ENCODE measurements at regions not wholly inside any gene's neighbourhood (a gene's known extent, or its start where the extent isn't known, plus 50 kb on each side); places are given as distances from the start of the nearest gene placed in this dataset.

- Mint-ChIP-seq H3K36me3 (ENCODE audit: low read depth, unreplicated experiment) (no peaks in the 10 kb centered on the region), H3K27ac (ENCODE audit: unreplicated experiment) (no peak overlapping the region), H3K9me3 (ENCODE audit: unreplicated experiment) (no peaks in the 10 kb centered on the region), H3K27me3 (ENCODE audit: unreplicated experiment) (no peaks in the 10 kb centered on the region), H3K4me1 (ENCODE audit: unreplicated experiment) (no peaks in the 10 kb centered on the region), H3K4me3 (ENCODE audit: unreplicated experiment) (no peak overlapping the region)
- DNase-seq (ENCODE audit: low spot score), result no peak
- TF ChIP-seq CTCF (IDR thresholded peaks at IDR 0.05; ENCODE audit: unreplicated experiment), result no peak
Measured at GRCh38 chr9:79266986-79267385, 304.8 kb upstream of the TLE4 start.

GRCh38 chr9:79268806-79269205, 303.0 kb upstream of the TLE4 start:
- Mint-ChIP-seq H3K27ac (ENCODE audit: unreplicated experiment) (no peak overlapping the region), H3K9me3 (ENCODE audit: unreplicated experiment) (no peaks in the 10 kb centered on the region), H3K36me3 (ENCODE audit: low read depth, unreplicated experiment) (no peaks in the 10 kb centered on the region), H3K4me1 (ENCODE audit: unreplicated experiment) (no peaks in the 10 kb centered on the region), H3K27me3 (ENCODE audit: unreplicated experiment) (no peaks in the 10 kb centered on the region), H3K4me3 (ENCODE audit: unreplicated experiment) (no peak overlapping the region)
- DNase-seq (ENCODE audit: low spot score), result no peak
- no peak for TF ChIP-seq CTCF (IDR thresholded peaks at IDR 0.05; ENCODE audit: unreplicated experiment)

- Mint-ChIP-seq H3K4me3 (ENCODE audit: unreplicated experiment) (no peak overlapping the region), H3K27ac (ENCODE audit: unreplicated experiment) (no peak overlapping the region), H3K27me3 (ENCODE audit: unreplicated experiment) (no peaks in the 10 kb centered on the region), H3K9me3 (ENCODE audit: unreplicated experiment) (no peaks in the 10 kb centered on the region), H3K4me1 (ENCODE audit: unreplicated experiment) (peaks cover 2% of the 10 kb centered on the region), H3K36me3 (ENCODE audit: low read depth, unreplicated experiment) (no peaks in the 10 kb centered on the region)
- TF ChIP-seq CTCF (IDR thresholded peaks at IDR 0.05; ENCODE audit: unreplicated experiment), result no peak
- no peak for DNase-seq (ENCODE audit: low spot score)
Measured at GRCh38 chr9:79273311-79273710, 298.5 kb upstream of the TLE4 start.

- H3K9me3 Mint-ChIP-seq (ENCODE audit: unreplicated experiment), result no peaks in the 10 kb centered on the region
- TF ChIP-seq CTCF (IDR thresholded peaks at IDR 0.05; ENCODE audit: unreplicated experiment), result no peak
- no peak overlapping the region for H3K27ac Mint-ChIP-seq (ENCODE audit: unreplicated experiment)
- H3K4me1 Mint-ChIP-seq (ENCODE audit: unreplicated experiment), result peaks cover 4% of the 10 kb centered on the region
- no peak for DNase-seq (ENCODE audit: low spot score)
- H3K27me3 Mint-ChIP-seq (ENCODE audit: unreplicated experiment), result peaks cover 5% of the 10 kb centered on the region
- no peak overlapping the region for H3K4me3 Mint-ChIP-seq (ENCODE audit: unreplicated experiment)
- H3K36me3 Mint-ChIP-seq (ENCODE audit: low read depth, unreplicated experiment), result no peaks in the 10 kb centered on the region
Measured at GRCh38 chr9:79279356-79279755, 292.4 kb upstream of the TLE4 start.

GRCh38 chr9:79280691-79281090, 291.1 kb upstream of the TLE4 start:
- no peak for TF ChIP-seq CTCF (IDR thresholded peaks at IDR 0.05; ENCODE audit: unreplicated experiment)
- Mint-ChIP-seq H3K27me3 (ENCODE audit: unreplicated experiment) (peaks cover 5% of the 10 kb centered on the region), H3K27ac (ENCODE audit: unreplicated experiment) (no peak overlapping the region), H3K9me3 (ENCODE audit: unreplicated experiment) (no peaks in the 10 kb centered on the region), H3K4me1 (ENCODE audit: unreplicated experiment) (peaks cover 4% of the 10 kb centered on the region), H3K4me3 (ENCODE audit: unreplicated experiment) (no peak overlapping the region), H3K36me3 (ENCODE audit: low read depth, unreplicated experiment) (no peaks in the 10 kb centered on the region)
- DNase-seq (ENCODE audit: low spot score), result no peak
